IMR-90 (cell line): ENCODE measurements at regions not wholly inside any gene's neighbourhood (a gene's known extent, or its start where the extent isn't known, plus 50 kb on each side); places are given as distances from the start of the nearest gene placed in this dataset.

Source experiments
- ATAC-seq: fragments of 200-7000 bp; cut with Tn5 transposase; 2 replicates; pipeline ENCODE4 v1.9.1; 2020; ENCODE audit warnings: low read depth, mild to moderate bottlenecking, moderate library complexity
- BruUV-seq: library from RNA; stranded (reverse); fragments of 400-500 nt; replicated peaks from 2 replicates; lab custom pipeline; 2021; lab: Mats Ljungman, UMichigan
- CTCF ChIA-PET: fragments of 300-600 bp; formaldehyde crosslinking; extraction: SDS; loops from one replicate; lab custom pipeline; 2021; ENCODE audit warnings: antibody characterized with exemption; lab: Yijun Ruan, JAX
- POLR2A ChIA-PET: fragments of 300-600 bp; sonication (Branson Sonifier 250); formaldehyde crosslinking; loops from one replicate; lab custom pipeline; 2022; ENCODE audit warnings: antibody characterized with exemption; ENCODE audit not compliant: unreplicated experiment; lab: Charles Lee
- DNase-seq: peaks from one replicate; pipeline ENCODE4 v3.0.0; 2013
- H2AFZ ChIP-seq: replicated peaks from 2 replicates; pipeline ENCODE3; 2013; ENCODE audit warnings: low read length, mild to moderate bottlenecking; ENCODE audit not compliant: poor library complexity
- H2AK5ac ChIP-seq: 2 replicates; pipeline ENCODE4 v1.6.1; 2013; ENCODE audit warnings: low read depth, low read length, inconsistent platforms
- H2AK9ac ChIP-seq: replicated peaks from 2 replicates; pipeline ENCODE3; 2013; ENCODE audit warnings: mild to moderate bottlenecking, low read depth, low read length, moderate library complexity; ENCODE audit not compliant: poor library complexity
- H2BK120ac ChIP-seq: 2 replicates; pipeline ENCODE4 v1.6.1; 2013; ENCODE audit warnings: low read depth, low read length, inconsistent platforms
- H2BK15ac ChIP-seq: 3 replicates; pipeline ENCODE4 v1.6.1; 2013; ENCODE audit warnings: low read depth, low read length, inconsistent platforms
- H2BK20ac ChIP-seq: 2 replicates; pipeline ENCODE4 v1.6.1; 2013; ENCODE audit warnings: low read depth, mild to moderate bottlenecking, inconsistent platforms, low read length, moderate library complexity
- H2BK5ac ChIP-seq: 2 replicates; pipeline ENCODE4 v1.6.1; 2013; ENCODE audit warnings: mild to moderate bottlenecking, low read depth, low read length, inconsistent platforms; ENCODE audit not compliant: poor library complexity, severe bottlenecking
- H3K14ac ChIP-seq: replicated peaks from 2 replicates; pipeline ENCODE4 v1.6.1; 2013; ENCODE audit warnings: low read depth, low read length, inconsistent platforms
- H3K18ac ChIP-seq: 2 replicates; pipeline ENCODE4 v1.6.1; 2013; ENCODE audit warnings: low read depth, low read length, control low read depth
- H3K23ac ChIP-seq: 2 replicates; pipeline ENCODE4 v1.6.1; 2013; ENCODE audit warnings: low read depth, low read length, inconsistent platforms
- H3K27ac ChIP-seq: 2 replicates; pipeline ENCODE4 v1.5.1; 2013; ENCODE audit warnings: mild to moderate bottlenecking, control low read depth, low read length; ENCODE audit not compliant: insufficient read depth
- H3K27me3 ChIP-seq: 2 replicates; pipeline ENCODE4 v1.6.1; 2013; ENCODE audit warnings: low read length; ENCODE audit not compliant: control insufficient read depth, insufficient read depth
- H3K36me3 ChIP-seq: 2 replicates; pipeline ENCODE4 v1.6.1; 2013; ENCODE audit warnings: low read length, mixed read lengths; ENCODE audit not compliant: control insufficient read depth, insufficient read depth
- H3K4ac ChIP-seq: 2 replicates; pipeline ENCODE4 v1.6.1; 2013; ENCODE audit warnings: low read depth, low read length, inconsistent platforms
- H3K4me1 ChIP-seq: 2 replicates; pipeline ENCODE4 v1.6.1; 2013; ENCODE audit warnings: low read length, mixed read lengths; ENCODE audit not compliant: control insufficient read depth, insufficient read depth
- H3K4me2 ChIP-seq: 2 replicates; pipeline ENCODE4 v1.6.1; 2013; ENCODE audit warnings: low read depth, mild to moderate bottlenecking, control low read depth, low read length, moderate library complexity
- H3K4me3 ChIP-seq: 2 replicates; pipeline ENCODE4 v1.5.1; 2013; ENCODE audit warnings: low read depth, mild to moderate bottlenecking, control low read depth, low read length, moderate library complexity; ENCODE audit not compliant: insufficient read depth
- H3K56ac ChIP-seq: 2 replicates; pipeline ENCODE4 v1.6.1; 2013; ENCODE audit warnings: low read length, inconsistent platforms; ENCODE audit not compliant: insufficient read depth; ENCODE audit errors: extremely low read depth
- H3K79me1 ChIP-seq, 2 experiments: 2 replicates each; pipeline ENCODE4 v1.6.1; 2013; ENCODE audit warnings: low read length in 2 of 2, inconsistent platforms in 1 of 2, low read depth in 1 of 2
- H3K9ac ChIP-seq: 2 replicates; pipeline ENCODE4 v1.6.1; 2013; ENCODE audit warnings: low read depth, low read length, control low read depth
- H3K9me1 ChIP-seq: 2 replicates; pipeline ENCODE4 v1.6.1; 2013; ENCODE audit warnings: low read length, inconsistent platforms; ENCODE audit not compliant: insufficient read depth
- H3K9me3 ChIP-seq: 2 replicates; pipeline ENCODE4 v1.6.1; 2013; ENCODE audit warnings: low read length; ENCODE audit not compliant: control insufficient read depth, insufficient read depth
- H4K20me1 ChIP-seq: 2 replicates; pipeline ENCODE4 v1.6.1; 2013; ENCODE audit warnings: low read length, inconsistent platforms; ENCODE audit not compliant: insufficient read depth
- H4K5ac ChIP-seq: 2 replicates; pipeline ENCODE4 v1.6.1; 2013; ENCODE audit warnings: mild to moderate bottlenecking, low read depth, low read length, control low read depth
- H4K8ac ChIP-seq, 2 experiments: 2 replicates each; pipeline ENCODE4 v1.6.1; 2013; ENCODE audit warnings: low read depth in 2 of 2, low read length in 2 of 2, control low read depth in 1 of 2, inconsistent platforms in 1 of 2
- H4K91ac ChIP-seq: 2 replicates; pipeline ENCODE4 v1.6.1; 2013; ENCODE audit warnings: low read depth, low read length, inconsistent platforms; ENCODE audit not compliant: insufficient read depth
- CEBPB ChIP-seq: IDR thresholded peaks from 2 replicates; pipeline ENCODE4 v1.6.1; 2012; ENCODE audit warnings: low read depth, low read length, improper control_type of control experiment
- CHD1 ChIP-seq: IDR thresholded peaks from 2 replicates; pipeline ENCODE4 v1.6.1; 2012; ENCODE audit warnings: low read depth, low read length, improper control_type of control experiment
- RCOR1 ChIP-seq: IDR thresholded peaks from 2 replicates; pipeline ENCODE4 v1.6.1; 2012; ENCODE audit warnings: mild to moderate bottlenecking, low read length, improper control_type of control experiment; ENCODE audit not compliant: insufficient replicate concordance
- USF2 ChIP-seq: fragments of 150-350 bp; IDR thresholded peaks from 2 replicates; pipeline ENCODE4 v1.6.1; 2017; ENCODE audit warnings: mild to moderate bottlenecking, antibody characterized with exemption, low read length, low read depth
- WGBS, 2 experiments: methylation state at CpG; one replicate each; pipeline versions ENCODE4 v1.1.5 to v1.1.7; 2013; ENCODE audit warnings: missing lambda C conversion rate in 2 of 2; ENCODE audit not compliant: insufficient read length in 1 of 2; ENCODE audit errors: extremely low coverage in 2 of 2; 5-methylcytosine and 5-hydroxymethylcytosine counted together
- dilution Hi-C: fragments of 300-500 bp; cut with HindIII; formaldehyde crosslinking; loops from one replicate; pipeline ENCODE4 v1.14.3; 2018; ENCODE audit warnings: low sequenced_read_pairs; ENCODE audit not compliant: unreplicated experiment
- in situ Hi-C: fragments of 300-500 bp; cut with MboI; formaldehyde crosslinking; loops from 3 replicates; pipeline ENCODE4 v1.14.3; 2019; ENCODE audit warnings: low sequenced_read_pairs, inconsistent platforms, mixed read lengths
- intact Hi-C: fragments of 100-400 bp; cut with micrococcal nuclease; formaldehyde crosslinking; loops from 2 replicates; pipeline ENCODE4 v1.10.0; 2022
- TF ChIP-seq, protein P1 (sequence below): fragments of 150-350 bp; IDR thresholded peaks from 2 replicates; pipeline ENCODE4 v1.6.1; 2016; ENCODE audit warnings: low read depth, mild to moderate bottlenecking, low read length, moderate library complexity, borderline replicate concordance

DNA sequence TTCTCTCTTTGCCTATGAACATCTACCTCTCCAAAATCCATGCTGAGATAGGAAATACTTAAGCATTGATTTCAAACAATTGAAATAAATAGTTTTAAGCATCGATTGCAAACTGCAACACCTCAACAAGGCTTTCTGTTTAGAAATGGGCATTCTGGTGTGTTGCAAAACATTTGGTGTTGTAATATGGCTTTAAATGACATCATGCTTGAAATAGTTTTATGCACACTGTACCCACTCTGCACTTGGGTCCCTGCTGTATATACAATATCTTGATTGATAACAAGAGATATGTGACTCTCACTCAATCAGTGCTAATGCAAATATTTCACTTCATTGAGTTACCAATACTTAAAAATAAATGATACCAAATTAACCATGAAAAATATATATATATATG lies 964.9 kb upstream of the GRIA3 start:
- ATAC-seq = no peak
- no peak overlapping the region for H2BK20ac ChIP-seq
- intact Hi-C loops = no loop called here
- H3K18ac ChIP-seq = no peak overlapping the region
- H3K4me3 ChIP-seq = no peak overlapping the region
- POLR2A ChIA-PET = no interaction called here
- CTCF ChIA-PET = interaction anchor here (1.1 kb wide), 1 partner anchor 17 kb away, joined by 3 read pairs; no protein-coding TSS in a partner anchor
- WGBS, 2 experiments = no CpG with 5 or more reads among the region's 1 CpG
- H3K4ac ChIP-seq = no peak overlapping the region
- no peak overlapping the region for H4K91ac ChIP-seq
- no peak overlapping the region for H3K9ac ChIP-seq
- H4K20me1 ChIP-seq = no peaks in the 10 kb centered on the region
- dilution Hi-C loops = no loop called here
- in situ Hi-C loops = no loop called here
- no peak overlapping the region for H4K5ac ChIP-seq
- H3K4me2 ChIP-seq = no peak overlapping the region
- BruUV-seq = no TSS peak
- no peak overlapping the region for H3K27ac ChIP-seq
- H2AK9ac ChIP-seq = no peak overlapping the region
- H2AFZ ChIP-seq = no peak overlapping the region
- H3K27me3 ChIP-seq = no peaks in the 10 kb centered on the region
- H2BK5ac ChIP-seq = no peak overlapping the region
- H3K4me1 ChIP-seq = no peaks in the 10 kb centered on the region
- H2BK120ac ChIP-seq = no peak overlapping the region
- TF ChIP-seq, protein P1, sequence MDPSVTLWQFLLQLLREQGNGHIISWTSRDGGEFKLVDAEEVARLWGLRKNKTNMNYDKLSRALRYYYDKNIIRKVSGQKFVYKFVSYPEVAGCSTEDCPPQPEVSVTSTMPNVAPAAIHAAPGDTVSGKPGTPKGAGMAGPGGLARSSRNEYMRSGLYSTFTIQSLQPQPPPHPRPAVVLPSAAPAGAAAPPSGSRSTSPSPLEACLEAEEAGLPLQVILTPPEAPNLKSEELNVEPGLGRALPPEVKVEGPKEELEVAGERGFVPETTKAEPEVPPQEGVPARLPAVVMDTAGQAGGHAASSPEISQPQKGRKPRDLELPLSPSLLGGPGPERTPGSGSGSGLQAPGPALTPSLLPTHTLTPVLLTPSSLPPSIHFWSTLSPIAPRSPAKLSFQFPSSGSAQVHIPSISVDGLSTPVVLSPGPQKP = no peak
- no peak for TF ChIP-seq CHD1
- TF ChIP-seq CEBPB = no peak
- no peak for TF ChIP-seq RCOR1
- TF ChIP-seq USF2 = no peak
- no peaks in the 10 kb centered on the region for H3K9me1 ChIP-seq
- H3K14ac ChIP-seq = no peak overlapping the region
- H2BK15ac ChIP-seq = no peak overlapping the region
- H3K9me3 ChIP-seq = peaks cover 2% of the 10 kb centered on the region; the same call in 1 of the 2 replicates
- no peak for DNase-seq
- no peaks in the 10 kb centered on the region for H3K79me1 ChIP-seq
- H4K8ac ChIP-seq = no peak overlapping the region
- H3K23ac ChIP-seq = no peak overlapping the region
- no peak overlapping the region for H2AK5ac ChIP-seq
- no peak overlapping the region for H3K56ac ChIP-seq
- H3K36me3 ChIP-seq = no peaks in the 10 kb centered on the region
